SHP77 (cell line): ENCODE measurements at regions not wholly inside any gene's neighbourhood (a gene's known extent, or its start where the extent isn't known, plus 50 kb on each side); places are given as distances from the start of the nearest gene placed in this dataset.

Source experiments
- DNase-seq, 2 experiments: peaks; one replicate each; lab custom pipeline; 2025; lab: John Stamatoyannopoulos, UW

DNA sequence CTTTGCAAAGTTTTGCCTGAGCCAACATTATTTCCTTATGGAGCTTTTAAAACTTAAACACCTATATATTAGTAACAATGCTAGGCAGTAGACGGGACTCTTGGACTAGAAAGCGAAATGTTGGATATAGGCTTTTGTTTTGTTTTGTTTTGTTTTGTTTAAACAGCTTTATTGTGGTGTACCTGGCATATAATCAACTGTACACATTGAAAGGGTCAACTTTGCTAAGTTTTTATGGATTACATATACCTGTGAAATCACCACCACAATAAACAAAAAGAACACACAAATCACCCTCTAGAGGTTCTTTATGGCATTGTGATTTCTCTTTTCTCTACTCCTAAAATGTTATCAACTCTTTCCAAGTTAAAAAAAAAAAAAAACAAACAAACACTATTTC is 184.9 kb upstream of the LNX1 start:
- no peak for DNase-seq

DNA sequence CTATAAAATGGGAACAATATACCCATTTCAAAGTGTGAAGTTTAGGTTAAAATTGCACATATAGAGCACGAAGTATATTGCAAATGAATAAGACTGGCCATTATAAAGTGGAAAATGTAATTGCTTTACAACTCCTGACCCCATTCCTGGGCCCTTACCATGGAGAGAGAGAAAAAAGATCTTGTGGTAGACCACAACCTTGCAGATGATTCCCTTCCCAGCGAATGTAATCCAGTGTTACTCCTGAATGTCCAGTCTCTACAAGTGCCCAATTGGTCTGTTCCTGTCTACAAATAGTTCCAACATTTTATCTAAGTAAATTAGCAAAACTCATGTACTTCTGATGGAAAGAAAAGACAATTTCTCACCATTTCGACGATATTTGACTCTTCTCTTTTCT is 184.1 kb upstream of the LNX1 start:
- DNase-seq: no peak

DNA sequence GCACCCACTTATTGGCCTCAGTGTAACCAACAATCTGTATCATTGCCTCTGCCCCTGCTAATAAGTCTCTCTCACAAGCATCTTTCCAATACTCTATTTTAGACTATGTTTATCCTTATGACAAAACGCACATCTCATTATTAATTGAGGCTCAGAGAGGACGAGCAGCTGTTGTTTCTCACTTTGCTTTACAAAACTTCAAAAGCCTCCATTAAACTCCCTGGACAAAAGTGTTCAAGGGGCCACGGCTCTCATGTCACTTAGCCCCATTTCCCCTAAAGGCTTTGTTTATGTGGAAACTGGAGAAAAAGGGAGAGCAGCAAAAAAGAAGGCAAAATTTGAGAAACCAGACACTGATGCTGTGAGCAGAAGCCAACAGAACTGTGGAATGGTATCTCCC is 180.0 kb upstream of the LNX1 start:
- no peak for DNase-seq

DNA sequence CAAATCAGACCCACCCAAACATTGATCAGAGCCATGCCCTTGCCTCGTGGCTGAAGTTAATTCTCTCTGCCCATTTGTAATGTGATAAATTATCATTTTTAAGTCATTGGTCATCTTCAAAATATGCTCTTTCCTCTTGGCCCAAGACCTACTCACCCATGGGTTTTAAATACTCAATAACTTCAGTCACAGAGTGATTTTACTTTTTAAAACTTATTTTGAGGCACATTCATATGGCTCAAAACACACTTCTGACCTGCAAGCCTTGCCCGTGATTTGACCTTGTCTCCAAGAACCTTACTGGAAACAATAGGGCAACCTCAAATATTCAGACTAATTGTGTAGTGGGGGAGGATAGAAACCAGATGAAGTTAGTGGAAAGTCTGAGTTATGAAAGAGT is 176.2 kb upstream of the LNX1 start:
- no peak for DNase-seq

DNA sequence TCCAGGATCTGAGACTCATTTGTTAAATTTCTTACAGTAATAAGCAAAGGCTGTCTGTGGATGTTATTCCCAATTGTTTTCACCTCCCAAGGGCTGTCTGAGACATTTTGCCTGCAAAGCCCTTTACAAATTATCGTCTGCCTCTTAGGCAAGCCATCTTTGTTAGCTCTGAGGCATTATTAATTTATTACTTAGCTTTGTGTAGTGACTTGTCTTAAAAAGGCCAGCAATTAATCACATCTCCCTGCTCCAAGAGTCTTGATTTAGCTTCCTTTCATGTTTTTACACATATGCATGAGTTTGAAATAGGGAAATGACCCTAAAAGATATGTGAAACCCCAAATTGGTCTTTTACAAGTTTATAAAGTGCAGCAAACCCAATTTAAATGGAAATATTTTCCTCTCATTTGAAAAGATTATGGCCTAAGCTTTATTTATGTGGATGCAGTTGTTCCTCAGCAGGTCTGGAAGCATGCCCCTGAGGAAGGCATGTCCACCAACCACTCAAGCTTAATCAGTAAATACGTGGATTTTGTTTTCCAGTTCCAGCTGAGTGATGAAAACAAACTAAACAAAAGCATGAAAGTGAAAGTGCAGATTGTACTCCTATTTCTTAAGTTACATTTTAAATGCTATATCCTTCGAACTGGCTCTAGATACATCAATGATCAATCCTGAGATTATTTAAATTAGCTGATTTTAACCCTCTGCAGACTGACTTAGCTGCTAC is 173.6 kb upstream of the LNX1 start:
- DNase-seq: no peak

DNA sequence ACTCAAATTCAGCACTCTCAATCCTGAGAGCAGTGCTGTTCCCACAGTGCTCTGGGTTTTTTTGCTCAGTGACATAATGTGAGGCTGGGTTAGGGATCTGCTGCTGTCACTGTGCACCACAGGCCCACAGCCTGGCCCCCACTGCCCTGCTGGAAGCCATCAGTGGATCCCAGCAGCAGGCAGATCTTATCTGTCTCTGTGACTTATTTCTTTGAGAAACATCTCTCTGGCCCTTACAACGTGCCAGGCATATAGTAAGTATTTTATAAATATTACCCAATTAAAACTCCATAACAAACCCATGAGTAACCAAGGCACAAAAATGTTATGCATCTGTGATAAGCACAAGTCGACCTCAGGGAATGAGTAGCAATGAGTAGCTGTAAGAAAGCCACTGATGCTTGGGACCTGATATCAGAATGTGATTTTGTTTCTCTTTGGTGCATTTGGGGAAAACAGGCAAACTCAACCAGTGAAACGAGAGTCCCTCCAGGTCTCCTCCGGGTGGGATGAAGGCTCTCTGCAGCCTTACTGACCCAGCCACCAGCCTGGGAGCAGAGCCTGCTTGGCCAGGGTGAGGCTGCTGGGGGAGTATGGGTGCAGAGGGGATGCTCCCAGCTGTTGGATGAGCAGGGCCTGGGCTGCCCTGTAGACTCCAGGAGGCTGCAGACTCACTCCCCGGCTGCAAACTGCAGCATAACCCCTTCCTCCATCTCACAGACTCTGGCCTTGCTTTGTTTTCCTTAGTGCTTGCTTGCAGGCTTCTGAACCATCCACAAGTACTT is 172.7 kb upstream of the LNX1 start:
- no peak for DNase-seq

DNA sequence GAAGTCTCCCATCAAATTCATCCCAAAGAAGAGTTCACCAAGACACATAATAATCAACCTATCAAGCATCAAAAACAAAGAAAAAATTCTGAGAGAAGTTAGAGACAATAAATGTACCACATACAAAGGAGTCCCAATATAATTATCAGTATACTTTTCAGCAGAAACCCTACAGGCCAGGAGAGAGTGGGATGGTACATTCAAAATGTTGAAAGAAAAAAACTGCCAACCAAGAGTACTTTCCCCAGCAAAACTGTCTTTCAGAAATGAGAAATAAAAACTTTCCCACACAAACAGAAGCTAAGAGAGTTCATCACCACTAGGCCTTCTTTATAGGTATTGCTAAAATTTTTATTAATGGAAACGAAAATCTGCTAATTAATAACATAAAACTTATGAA is 164.4 kb upstream of the LNX1 start:
- no peak for DNase-seq

DNA sequence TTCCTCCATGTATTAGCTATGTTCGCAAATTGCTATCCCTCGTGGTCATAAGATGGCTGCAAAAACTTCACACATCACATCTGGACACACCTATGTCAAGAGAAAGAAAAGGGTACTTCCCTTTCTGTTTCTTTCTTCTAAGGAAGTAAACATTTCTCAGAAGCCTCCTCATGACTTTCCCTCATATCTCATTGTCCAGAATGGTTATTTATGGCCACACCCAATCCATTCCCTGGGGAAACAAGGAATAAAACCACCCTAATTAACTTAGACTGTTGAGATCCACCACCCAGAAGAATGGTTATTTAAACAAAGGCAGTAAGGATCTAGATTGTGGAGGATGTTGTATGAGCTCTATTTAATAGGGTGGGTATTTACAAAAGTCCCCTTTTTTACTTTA is 160.8 kb upstream of the LNX1 start:
- no peak for DNase-seq

DNA sequence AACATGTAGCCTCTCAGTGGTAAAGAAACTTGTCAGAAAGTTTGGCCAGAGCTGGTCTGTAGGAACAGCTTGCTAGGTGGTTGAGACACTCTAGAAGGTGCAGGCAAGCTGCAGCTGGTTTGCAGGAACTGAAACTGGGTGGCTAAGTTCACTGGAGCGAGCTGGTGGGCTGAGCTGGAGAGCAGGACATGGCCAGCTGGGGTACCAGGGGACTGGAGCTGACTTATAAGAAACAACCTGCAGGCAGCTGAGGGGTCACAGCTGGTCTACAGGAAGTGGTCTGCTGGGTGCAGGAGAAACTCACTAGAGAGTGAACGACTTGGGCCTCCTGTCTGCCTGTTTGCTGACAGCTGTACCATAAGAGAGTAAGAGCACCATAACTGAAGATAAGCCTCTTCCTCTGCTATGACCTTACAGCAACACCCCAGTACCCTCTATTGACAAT is 157.1 kb upstream of the LNX1 start:
- DNase-seq: no peak

DNA sequence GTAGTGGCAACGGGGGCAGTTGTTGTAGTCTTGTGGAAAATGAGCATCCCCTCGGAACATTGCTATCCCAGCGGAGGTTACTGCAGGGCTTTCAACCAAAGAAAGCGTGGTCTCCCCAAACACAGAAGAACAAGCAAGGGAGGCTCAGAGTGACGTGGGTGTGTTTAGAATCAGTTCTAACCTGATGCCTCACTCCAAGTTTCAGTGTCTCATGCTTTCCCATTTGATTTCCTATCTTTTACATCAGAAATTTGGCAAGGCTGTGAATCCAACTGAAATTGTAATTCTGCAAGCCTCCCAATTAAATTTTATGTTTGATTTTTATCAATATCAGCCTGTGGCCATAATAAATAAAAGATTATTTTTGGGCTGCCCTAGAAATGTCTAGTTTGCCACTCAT is 156.1 kb upstream of the LNX1 start:
- no peak for DNase-seq

DNA sequence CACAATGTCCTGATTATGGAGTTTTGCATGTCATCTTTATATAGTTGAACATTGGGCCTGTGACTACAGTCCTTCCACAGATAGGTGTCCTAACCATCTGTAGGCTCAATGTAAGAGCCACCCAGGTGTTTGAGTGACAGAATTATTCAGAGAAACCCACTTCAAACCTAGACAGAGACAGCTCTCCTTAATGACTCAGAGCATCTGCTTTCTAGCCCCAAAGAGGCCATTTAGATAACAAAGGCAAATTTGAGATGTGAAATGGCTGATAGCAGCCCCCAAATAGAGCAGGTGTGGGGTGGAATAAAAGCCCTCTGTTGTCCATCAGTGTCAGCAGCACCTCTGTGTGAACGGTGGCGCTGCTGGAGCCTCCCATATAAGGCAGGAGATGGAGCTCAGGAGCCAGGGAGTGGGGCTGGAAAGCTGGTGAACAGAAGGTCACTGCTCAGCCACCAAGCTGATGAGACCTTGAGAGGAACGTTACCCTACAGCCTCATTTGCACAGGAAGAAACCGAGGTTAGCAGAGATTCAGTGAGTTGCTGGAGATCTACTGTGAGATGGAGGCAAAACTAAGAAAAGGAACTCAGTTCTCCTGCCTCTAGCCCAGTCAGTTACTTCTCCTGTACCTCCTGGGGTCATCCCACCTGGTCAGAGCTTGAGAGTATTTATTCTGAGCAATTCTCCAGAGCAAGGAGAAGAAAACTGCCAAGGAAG is 153.3 kb upstream of the LNX1 start:
- DNase-seq: peak; percentile 76 to 90

DNA sequence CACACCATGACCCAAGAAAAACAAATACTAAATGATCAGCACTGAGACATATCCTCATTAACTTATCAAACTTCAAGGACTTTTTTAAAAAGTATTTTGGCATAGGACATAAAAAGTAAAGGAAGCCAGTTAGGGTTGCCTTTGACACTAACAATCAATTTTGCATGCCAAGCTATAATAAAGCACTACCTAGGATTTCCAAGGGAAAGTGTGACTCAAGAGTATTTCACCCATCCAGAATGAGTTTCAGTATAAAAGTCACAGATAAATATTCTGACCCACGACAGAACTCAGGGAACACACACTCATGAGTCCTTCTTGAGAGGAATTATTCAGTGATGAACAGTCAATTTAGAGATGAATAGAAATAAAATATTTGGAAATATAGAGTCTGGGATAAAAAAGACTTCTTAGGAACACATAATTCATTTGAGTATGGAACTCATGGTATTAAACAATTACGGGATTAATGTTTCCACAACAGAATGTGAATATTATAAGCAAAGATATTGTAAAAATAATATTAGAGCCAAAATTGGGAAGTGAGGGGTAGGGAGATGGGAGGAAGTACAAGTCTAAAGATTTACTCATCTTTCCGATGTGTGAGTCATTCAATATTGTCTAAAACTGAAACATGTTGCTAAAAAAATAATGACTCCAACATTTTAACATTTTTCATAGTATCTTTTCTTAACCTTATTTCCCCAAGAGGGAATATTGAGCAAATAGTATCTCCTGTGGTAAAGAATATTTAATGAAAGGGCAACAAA is 143.5 kb upstream of the LNX1 start:
- DNase-seq: no peak

DNA sequence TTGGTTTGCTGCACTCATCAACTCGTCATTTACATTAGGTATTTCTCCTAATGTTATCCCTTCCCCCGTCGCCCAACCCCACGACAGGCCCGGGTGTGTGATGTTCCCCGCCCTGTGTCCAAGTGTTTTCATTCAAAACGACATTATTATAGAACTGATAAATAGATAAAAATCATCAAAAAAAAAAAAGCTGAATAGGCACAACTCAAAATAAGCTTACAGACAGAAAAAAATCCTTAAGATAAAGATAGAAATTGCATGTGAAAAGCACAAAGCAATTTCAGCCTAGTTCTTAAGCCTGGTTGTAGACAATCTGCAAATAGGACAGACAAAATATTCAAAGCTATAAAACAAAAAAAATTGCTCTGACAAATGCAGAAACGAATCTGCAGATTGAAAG is 142.9 kb upstream of the LNX1 start:
- DNase-seq: no peak

DNA sequence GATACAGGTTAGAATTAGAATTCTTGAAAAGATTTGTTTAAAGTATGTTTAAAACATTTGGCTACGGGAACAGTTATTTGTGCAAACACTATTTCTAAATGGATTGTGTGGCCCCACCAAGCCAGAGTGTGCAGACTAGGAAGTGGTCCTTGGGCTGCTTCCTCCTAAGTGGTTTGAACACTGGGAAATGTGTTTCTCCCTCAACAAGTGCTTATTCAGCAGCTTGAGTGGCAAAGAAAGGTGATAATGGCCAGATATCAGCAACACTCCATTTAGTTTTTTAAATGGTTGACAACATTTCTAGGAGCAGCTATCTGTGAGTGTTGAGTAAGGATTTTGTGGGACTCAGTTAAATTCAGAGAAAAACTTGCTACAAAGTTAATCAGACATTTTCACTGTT is 141.4 kb upstream of the LNX1 start:
- no peak for DNase-seq

DNA sequence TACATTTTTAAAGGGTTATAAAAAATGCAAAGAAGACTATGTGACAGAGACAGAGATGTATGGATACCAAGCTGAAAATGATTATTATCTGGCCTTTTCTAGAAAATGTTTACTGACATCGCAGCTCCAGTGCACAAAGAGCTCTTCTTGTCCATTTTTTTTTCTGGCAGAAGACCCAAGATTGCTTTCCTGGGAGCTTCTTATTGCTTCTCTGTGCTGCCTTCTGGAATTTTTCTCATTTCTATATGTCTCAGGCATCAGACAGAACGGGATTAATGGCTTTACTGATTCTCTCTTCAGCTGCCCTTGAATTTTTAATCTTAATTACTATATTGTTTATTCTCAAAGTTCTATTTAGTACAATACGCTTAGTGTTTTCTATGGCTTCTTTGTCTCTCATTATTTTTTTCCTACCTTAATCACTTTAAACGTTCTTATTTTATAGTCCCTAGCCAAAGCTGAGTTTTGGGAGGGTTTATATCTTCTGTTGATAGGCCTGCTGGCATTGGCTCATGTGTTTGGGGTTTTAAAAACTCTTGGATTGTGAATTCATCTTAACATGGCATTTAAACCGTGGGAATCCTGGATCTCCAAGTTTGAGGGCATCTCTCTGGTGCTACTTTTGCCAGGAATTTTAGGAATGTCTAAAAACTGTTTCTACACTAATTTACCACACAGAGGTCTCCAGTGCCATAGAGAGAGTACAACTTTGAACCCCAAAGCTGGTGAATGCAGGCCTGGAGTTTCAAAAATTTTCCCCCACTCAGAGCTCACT is 138.9 kb upstream of the LNX1 start:
- no peak for DNase-seq

DNA sequence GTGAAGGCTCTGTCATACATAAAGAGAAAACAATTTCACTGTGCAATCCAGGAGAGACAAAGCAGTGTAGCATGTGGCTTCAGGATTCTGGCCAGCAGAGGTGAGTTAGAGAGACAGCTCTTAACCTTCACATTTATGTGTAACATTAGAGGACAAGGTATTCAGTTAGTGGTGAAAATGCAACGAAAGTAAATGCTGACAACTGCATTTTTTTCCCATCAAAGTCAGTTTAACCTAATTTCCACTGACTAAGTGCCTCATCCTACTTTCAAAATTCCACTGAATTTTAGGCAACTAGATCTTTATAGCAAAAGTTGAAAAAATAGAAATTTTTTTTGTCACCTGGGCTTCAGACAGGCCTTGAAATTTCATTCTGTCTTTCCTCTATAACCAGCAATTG is 130.8 kb upstream of the LNX1 start:
- no peak for DNase-seq

DNA sequence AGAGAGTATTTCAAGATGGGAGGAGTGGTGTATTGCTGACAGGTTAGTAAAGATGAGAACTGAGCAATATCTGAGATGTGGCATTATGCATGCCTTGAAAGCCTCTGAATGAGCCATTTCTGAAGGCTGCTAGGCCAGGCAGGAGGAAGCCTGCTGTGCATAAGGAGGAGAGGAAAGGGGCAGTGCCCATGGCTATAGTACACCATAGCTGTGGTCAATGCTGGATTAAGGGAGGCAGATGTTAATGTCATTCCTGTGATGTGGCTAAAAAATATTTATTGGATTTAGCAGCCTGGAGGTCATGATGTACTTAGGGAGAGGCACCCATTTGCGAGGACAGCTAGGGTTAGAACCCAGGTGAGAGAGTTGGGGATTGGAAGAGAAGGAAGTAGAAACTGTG is 130.0 kb upstream of the LNX1 start:
- DNase-seq: no peak

DNA sequence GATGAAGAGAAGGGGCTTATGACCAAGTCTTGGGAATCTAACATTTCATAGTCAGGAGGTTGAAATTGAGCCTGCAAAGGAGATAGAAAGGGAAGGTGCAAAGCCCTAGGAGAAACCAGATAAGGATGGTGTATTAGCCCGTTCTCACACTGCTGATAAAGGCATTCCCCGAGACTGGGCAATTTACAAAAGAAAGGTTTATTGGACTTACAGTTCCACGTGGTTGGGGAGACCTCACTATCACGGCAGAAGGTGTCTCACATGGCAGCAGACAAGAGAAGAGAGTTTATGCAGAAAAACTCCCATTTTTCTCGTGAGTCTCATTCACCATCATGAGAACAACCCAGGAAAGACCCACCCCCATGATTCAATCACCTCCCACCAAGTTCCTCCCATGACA is 129.5 kb upstream of the LNX1 start:
- DNase-seq: no peak

DNA sequence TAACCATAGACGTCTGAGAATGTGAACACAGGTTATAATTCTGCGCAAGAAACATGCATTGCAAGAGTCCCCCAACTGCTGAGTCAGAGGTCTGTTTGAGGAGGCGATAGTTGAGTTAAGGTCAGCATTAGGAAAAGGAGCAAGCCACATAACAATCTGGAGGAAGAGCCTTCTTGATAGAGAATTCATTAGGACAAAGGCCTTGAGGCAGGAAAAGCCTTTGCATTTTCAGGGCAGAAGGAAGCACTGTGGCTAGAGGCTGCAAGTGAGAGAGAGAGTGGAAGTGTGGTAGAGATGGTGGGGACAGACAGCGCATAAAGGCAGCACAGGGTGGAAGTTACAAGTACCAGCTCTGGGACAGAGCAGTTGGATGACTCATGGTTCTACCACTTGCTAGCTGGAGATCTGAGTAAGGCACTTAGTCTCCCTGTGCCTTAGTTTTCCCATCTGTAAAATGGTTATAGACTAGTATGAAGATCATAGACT is 125.8 kb upstream of the LNX1 start:
- no peak for DNase-seq

DNA sequence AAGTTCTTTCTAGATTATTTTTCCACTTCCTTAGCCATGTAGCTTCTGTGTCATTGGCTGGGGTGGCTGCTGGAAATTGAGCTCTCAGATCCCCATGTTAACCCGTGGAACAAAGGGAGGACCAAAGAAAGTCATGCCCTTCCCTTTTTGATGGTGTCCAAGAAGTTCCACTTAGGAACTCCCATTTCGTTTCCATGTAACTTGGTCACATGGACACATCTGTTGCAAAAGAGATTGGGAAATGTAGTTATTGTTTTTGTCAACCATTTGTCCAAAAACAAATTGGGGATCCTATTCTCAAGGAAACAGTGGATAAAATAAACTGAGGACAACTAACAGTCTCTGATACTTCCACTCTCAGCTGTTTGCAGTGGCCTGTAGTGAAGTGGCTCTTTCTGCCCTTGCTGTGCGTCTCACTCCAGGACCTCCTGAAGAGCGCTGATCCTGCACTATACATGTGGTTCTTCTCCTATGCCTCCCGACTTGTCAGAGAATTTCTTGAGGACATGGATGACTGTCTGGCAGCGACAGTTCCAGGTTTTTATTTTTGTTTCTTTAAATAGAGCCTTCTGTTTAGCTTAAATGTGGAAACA is 125.3 kb upstream of the LNX1 start:
- no peak for DNase-seq

DNA sequence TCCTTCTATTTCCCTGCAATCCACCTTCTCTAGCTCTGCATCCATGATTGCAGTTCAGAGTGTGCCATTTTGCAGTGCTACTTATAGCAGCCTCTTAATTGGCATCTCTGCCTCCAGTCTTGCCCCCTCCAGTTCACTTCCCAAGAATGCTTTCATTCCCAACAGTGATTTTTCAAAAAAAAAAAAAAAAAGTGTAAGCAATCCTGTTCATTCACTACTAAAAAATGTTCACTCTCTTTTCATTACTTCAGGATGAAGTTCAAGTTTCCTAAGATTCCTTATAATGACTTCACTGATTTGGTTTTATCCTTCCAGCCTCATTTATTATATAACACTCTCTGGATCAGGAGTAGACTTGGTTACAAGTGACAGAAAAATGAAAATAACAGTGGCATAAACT is 124.7 kb upstream of the LNX1 start:
- DNase-seq: no peak
